HG02798 (cell line): ENCODE measurements at regions not wholly inside any gene's neighbourhood (a gene's known extent, or its start where the extent isn't known, plus 50 kb on each side); places are given as distances from the start of the nearest gene placed in this dataset.
"Not testable (repeated sequence)": the region's sequence is repeated elsewhere in the genome, so short reads cannot be mapped to it uniquely, and the experiment has no call there.

ENCODE experiments used
- ATAC-seq: cut with Tn5 transposase; IDR thresholded peaks from one replicate; pipeline ENCODE4 v1.9.1; 2021; ENCODE audit warnings: mild to moderate bottlenecking; ENCODE audit not compliant: unreplicated experiment, poor library complexity

GRCh38 chr3:75840160-75840559, 54.8 kb upstream of the ZNF717 start:
- not testable (repeated sequence) for ATAC-seq

GRCh38 chr3:75850301-75851008, 65.1 kb upstream of the ZNF717 start:
- ATAC-seq: not testable (repeated sequence)

GRCh38 chr3:75863130-75863529, 77.8 kb upstream of the ZNF717 start:
- ATAC-seq: no peak

GRCh38 chr3:75863878-75864277, 78.5 kb upstream of the ZNF717 start:
- ATAC-seq: no peak

DNA sequence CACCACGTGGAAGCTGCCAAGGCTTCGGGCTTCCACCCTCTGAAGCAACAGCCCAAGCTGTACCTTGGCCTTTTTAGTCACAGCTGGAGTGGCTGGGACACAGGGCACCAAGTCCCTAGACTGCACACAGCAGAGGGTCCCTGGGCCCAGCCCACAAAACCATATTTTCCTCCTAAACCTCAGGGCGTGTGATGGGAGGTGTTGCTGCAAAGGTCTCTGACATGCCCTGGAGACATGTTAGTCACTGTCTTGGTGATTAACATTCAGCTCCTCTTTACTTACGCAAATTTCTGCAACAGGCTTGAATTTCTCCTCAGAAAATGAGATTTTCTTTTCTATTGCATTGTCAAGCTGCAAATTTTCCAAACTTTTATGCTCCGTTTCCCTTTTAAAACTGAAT, 98.4 kb upstream of the ZNF717 start:
- ATAC-seq: not testable (repeated sequence)

GRCh38 chr3:75886971-75887526, 101.7 kb upstream of the ZNF717 start:
- no peak for ATAC-seq

GRCh38 chr3:75894234-75894633, 108.9 kb upstream of the ZNF717 start:
- no peak for ATAC-seq

DNA sequence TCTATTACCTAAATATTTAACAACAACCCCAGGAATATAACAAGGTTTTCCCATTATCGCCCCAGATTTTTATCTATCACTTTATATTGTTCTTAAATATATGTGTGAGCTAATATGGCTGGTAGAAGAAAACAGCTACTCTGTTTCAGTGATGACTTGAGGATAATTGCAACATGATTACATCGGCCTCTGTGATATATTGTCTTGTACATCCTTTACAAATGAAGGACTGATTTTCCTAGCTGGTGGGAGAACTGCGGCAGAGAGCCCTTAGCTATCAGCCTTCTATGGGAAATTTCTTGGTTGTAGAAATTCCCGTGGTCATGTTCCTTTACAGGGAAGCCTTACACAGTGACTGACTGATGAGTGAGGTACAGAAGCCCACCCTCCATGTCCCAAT, 110.9 kb upstream of the ZNF717 start:
- no peak for ATAC-seq

DNA sequence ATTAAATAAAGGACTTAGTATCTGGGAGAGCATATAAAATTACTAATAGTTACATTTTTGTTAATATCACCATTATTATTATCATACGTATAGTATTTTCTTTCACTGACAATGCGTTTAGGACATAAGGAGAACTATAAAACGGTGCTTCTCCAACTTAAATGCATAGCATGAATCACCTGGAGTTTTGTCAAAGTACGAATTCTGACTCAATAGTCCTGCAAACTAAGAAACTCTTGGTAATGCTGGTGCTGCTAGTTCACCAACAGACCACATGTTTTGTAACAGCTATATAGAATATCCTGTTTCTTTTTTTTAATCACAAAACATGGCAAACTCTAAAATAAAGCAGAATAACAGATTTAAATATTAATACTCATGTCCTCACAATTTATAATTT, 116.1 kb upstream of the ZNF717 start:
- not testable (repeated sequence) for ATAC-seq

DNA sequence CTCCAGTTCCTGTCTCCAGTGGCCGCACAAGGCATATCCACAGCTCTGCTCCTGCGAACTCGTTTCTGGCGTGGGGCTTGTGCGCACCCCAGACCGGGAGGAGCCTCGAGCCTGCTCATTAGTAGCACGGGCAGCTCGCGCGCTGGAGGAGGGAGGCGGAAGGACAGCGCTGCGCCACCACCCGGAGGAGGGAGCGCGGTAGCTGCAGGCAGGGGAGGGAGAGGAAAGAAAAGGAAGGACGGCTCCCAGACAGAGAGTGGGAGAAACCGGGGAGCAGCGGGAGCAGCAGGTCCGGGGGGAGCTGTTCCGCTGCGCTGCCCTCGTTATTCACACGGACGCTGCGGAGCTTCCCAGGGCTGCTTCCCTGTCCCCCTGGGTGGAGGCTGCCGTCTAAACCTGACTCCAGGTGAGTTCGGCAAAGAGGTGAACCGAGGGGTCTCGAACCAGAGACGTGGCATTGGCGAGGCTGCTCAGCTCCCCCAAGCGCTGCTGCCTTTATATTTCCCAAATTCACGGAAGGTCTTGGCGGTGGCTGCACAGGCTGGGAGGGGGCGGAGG, 121.3 kb upstream of the ZNF717 start:
- no peak for ATAC-seq

DNA sequence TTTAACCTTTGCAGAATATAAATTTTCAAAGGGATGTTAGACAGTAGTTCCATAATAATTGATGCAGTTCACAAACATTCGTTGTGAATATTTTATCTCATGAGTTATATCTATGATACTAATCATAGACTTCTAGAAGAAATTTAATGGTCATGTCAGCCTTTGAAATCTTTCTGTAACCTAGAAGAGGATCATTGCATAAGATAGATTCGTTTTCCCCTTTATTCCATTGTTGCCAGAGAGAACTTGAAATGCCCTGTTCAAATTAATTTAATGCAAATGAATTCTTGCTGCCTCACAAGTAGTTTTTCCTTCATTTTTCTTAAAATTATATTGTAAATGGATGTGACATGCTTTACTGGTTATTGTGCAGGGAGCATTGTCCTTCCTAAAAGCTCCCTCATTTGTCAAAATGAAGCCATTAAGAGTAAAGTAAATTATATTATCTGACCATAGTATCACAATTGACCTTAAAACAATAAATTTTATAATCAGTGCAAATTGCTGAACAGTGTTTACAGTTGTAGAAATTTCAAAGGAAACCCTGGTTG, 128.5 kb upstream of the ZNF717 start:
- no peak for ATAC-seq

GRCh38 chr3:75914741-75915140, 129.4 kb upstream of the ZNF717 start:
- not testable (repeated sequence) for ATAC-seq

- ATAC-seq: no peak
These were observed 153.6 kb upstream of the ZNF717 start for GRCh38 chr3:75938921-75939320.

DNA sequence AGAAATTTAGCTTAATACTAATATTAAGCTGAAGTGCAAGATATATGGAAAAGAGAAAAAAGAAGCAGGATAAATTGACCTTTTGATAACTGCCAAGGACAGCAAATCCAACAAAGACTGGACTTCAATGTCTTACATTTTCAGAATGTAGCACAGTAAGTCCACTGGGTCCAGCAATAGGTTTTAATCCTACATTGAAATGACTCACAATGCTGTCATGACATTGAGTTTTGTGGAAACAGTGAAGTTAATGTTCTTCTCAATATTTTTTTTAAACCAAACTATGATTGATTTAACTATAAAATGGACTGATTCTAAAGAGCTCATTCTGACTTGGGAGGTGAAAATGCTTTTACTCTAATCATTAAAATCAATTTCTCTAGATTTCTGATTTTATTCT, 166.6 kb upstream of the ZNF717 start:
- no peak for ATAC-seq

DNA sequence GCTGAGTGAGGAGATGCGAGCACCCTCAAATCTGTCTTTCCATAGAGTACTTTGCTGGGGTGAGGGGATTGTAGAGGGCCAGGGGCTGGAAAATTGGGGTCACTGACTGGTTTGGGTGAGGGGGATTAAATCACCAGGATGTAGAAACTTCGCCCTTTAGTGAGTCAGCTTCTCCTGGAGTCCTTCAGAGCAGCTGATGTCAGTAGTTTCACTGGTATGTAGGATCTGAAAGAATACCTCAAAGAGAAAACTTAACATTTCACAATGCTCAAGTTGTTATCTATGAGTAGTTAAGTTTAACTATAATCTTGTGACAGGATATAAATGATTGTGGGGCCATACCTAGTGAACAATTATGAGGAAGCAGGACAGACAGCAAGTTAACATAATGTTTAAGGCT, 174.7 kb upstream of the ZNF717 start:
- ATAC-seq: not testable (repeated sequence)

GRCh38 chr3:75962054-75962453, 176.7 kb upstream of the ZNF717 start:
- ATAC-seq: not testable (repeated sequence)

DNA sequence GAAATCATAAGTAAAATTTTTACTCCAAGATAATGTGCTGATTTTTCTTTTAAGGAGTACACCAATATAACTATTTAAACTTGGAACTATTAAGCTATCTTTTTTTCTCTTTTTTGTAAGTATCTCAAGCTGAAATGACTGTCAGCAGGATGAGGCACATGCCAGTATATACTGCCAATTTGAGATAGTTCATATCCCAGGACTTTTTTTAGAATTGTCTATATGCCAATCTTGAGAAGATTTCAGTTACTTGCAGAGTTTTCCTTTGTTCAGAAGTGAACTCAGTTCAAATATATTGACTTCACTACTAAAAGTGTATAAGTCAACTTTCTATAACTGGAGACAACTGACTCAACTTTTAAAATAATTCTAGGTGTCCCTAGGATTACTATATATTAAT, 181.7 kb upstream of the ZNF717 start:
- ATAC-seq: no peak

GRCh38 chr3:75978686-75979085, 193.3 kb upstream of the ZNF717 start:
- no peak for ATAC-seq

- no peak for ATAC-seq
These were observed 196.1 kb upstream of the ZNF717 start for GRCh38 chr3:75981401-75981800.

DNA sequence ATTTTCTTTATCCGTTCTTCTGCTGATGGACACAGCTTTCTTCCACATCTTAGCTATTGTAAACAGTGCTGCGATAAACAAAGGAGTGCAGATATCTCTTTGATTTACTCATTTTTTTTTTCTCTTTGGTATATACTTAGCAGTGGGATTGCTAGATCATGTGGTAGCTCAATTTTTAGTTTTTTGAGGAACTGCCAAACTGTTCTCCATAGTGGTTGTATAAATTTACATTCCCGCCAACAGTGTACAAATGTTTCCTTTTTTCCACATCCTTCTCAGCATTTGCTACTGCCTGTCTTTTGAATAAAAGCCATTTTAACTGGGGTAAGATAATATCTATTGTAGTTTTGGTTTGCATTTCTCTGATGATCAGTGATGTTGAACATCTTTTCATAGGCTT, 196.8 kb upstream of the ZNF717 start:
- no peak for ATAC-seq

DNA sequence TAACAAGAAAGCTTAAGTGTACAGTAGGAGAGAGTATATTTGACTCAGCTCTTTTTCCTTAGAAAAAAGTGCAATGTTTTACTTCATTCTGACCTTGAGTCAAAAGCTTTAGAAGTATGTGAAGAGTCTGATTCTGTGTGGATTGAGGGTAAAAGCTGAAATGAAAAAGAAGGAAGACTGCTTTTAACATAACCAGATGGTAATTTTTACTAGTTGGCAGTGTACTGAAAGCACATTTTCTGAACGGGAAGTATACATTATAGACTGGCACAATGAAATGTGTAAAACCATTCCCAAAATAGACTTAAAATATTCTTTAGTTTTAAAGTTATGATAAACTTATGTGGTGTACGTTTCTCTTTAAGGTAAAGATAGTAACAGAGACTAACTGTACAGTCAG, 197.8 kb upstream of the ZNF717 start:
- no peak for ATAC-seq
